NT2/D1 (cell line): ENCODE measurements at regions not wholly inside any gene's neighbourhood (a gene's known extent, or its start where the extent isn't known, plus 50 kb on each side); places are given as distances from the start of the nearest gene placed in this dataset.

Experiments used
- SUZ12 ChIP-seq: IDR thresholded peaks from 2 replicates; pipeline ENCODE4 v1.6.1; 2011; ENCODE audit not compliant: insufficient read length, insufficient read depth; ENCODE audit errors: extremely low read depth
- YY1 ChIP-seq: IDR thresholded peaks from 2 replicates; pipeline ENCODE4 v1.6.1; 2011; ENCODE audit not compliant: insufficient read length, insufficient read depth
- ZNF274 ChIP-seq: IDR thresholded peaks from 2 replicates; pipeline ENCODE4 v1.6.1; 2011; ENCODE audit warnings: mild to moderate bottlenecking, low read depth, low read length

GRCh38 chrX:94162971-94163370 is 489.0 kb downstream of the FAM133A start:
- TF ChIP-seq ZNF274 (no peak), YY1 (no peak), SUZ12 (no peak)
